HEK293 (cell line): ENCODE measurements at regions not wholly inside any gene's neighbourhood (a gene's known extent, or its start where the extent isn't known, plus 50 kb on each side); places are given as distances from the start of the nearest gene placed in this dataset.

Experiments used
- CTCF ChIA-PET: fragments of 350-600 bp; formaldehyde crosslinking; extraction: SDS; loops from one replicate; lab custom pipeline; 2021; ENCODE audit warnings: antibody characterized with exemption; lab: Yijun Ruan, JAX
- POLR2A ChIA-PET: fragments of 300-600 bp; formaldehyde crosslinking; extraction: SDS; loops from one replicate; lab custom pipeline; 2020; ENCODE audit warnings: antibody characterized with exemption, inconsistent platforms; lab: Yijun Ruan, JAX
- H3K27ac ChIP-seq: fragments of 200-500 bp; sonication (Bioruptor generic); 2 replicates; pipeline ENCODE4 v1.5.1; 2014; ENCODE audit warnings: low read depth, low read length, control low read depth, inconsistent platforms; ENCODE audit errors: extremely low read depth
- H3K36me3 ChIP-seq, 2 experiments: fragments of 200-500 bp in 1 of 2; sonication (Bioruptor generic) in 1 of 2; 1 replicate in 1 of 2; 2 replicates in 1 of 2; pipeline ENCODE4 v1.5.1; 2014 to 2017; ENCODE audit warnings: inconsistent platforms in 2 of 2, low read length in 2 of 2; ENCODE audit not compliant: control insufficient read depth in 2 of 2, insufficient read depth in 1 of 2
- H3K4me1 ChIP-seq: fragments of 200-500 bp; sonication (Bioruptor generic); 2 replicates; pipeline ENCODE4 v1.5.1; 2014; ENCODE audit warnings: mild to moderate bottlenecking, low read length, inconsistent platforms; ENCODE audit not compliant: control insufficient read depth, insufficient read depth
- H3K4me3 ChIP-seq: 2 replicates; pipeline ENCODE4 v1.5.1; 2011; ENCODE audit warnings: low read depth, mild to moderate bottlenecking, control low read depth, low read length, moderate library complexity
- H3K9me3 ChIP-seq: fragments of 200-500 bp; sonication (Bioruptor generic); 2 replicates; pipeline ENCODE4 v1.5.1; 2014; ENCODE audit warnings: low read depth, low read length, inconsistent platforms; ENCODE audit not compliant: control insufficient read depth, insufficient read depth
- BCL11B ChIP-seq: fragments of 450-650 bp; formaldehyde crosslinking; IDR thresholded peaks from 2 replicates; pipeline ENCODE4 v1.5.1; 2016; ENCODE audit warnings: low read depth, missing biosample characterization, missing genetic modification characterization
- EGR2 ChIP-seq: fragments of 450-650 bp; formaldehyde crosslinking; IDR thresholded peaks from 2 replicates; pipeline ENCODE4 v1.5.1; 2016; ENCODE audit warnings: low read depth, missing biosample characterization, missing genetic modification characterization
- GLIS2 ChIP-seq: fragments of 450-650 bp; formaldehyde crosslinking; IDR thresholded peaks from 2 replicates; pipeline ENCODE4 v1.5.1; 2016; ENCODE audit warnings: missing biosample characterization, missing genetic modification characterization
- OSR2 ChIP-seq: fragments of 450-650 bp; formaldehyde crosslinking; IDR thresholded peaks from 2 replicates; pipeline ENCODE4 v1.5.1; 2016; ENCODE audit warnings: missing biosample characterization, missing genetic modification characterization
- REST ChIP-seq: fragments of 450-650 bp; formaldehyde crosslinking; IDR thresholded peaks from 2 replicates; pipeline ENCODE4 v1.5.1; 2016; ENCODE audit warnings: missing biosample characterization, missing genetic modification characterization
- WT1 ChIP-seq: fragments of 450-650 bp; formaldehyde crosslinking; IDR thresholded peaks from 2 replicates; pipeline ENCODE4 v1.5.1; 2016; ENCODE audit warnings: missing biosample characterization, missing genetic modification characterization
- ZBTB8A ChIP-seq: fragments of 450-650 bp; formaldehyde crosslinking; IDR thresholded peaks from 2 replicates; pipeline ENCODE4 v1.5.1; 2016; ENCODE audit warnings: missing biosample characterization, missing genetic modification characterization
- ZNF16 ChIP-seq: fragments of 450-650 bp; formaldehyde crosslinking; IDR thresholded peaks from 2 replicates; pipeline ENCODE4 v1.5.1; 2016; ENCODE audit warnings: low read depth, missing biosample characterization, missing genetic modification characterization
- ZNF24 ChIP-seq: fragments of 450-650 bp; formaldehyde crosslinking; IDR thresholded peaks from 2 replicates; pipeline ENCODE4 v1.5.1; 2016; ENCODE audit warnings: missing biosample characterization, missing genetic modification characterization
- ZNF549 ChIP-seq: fragments of 450-650 bp; IDR thresholded peaks from 2 replicates; pipeline ENCODE4 v1.5.1; 2018; ENCODE audit warnings: missing biosample characterization, missing genetic modification characterization, mild to moderate bottlenecking, inconsistent platforms, moderate library complexity
- ZNF677 ChIP-seq: fragments of 450-650 bp; IDR thresholded peaks from 2 replicates; pipeline ENCODE4 v1.5.0; 2018; ENCODE audit warnings: missing biosample characterization, mild to moderate bottlenecking, missing genetic modification characterization, moderate library complexity
- ZNF692 ChIP-seq: fragments of 450-650 bp; formaldehyde crosslinking; IDR thresholded peaks from 2 replicates; pipeline ENCODE4 v1.5.1; 2016; ENCODE audit warnings: missing biosample characterization, missing genetic modification characterization
- ZNF707 ChIP-seq: fragments of 450-650 bp; formaldehyde crosslinking; IDR thresholded peaks from 2 replicates; pipeline ENCODE4 v1.5.1; 2016; ENCODE audit warnings: missing biosample characterization, missing genetic modification characterization
- ZNF791 ChIP-seq: fragments of 450-650 bp; formaldehyde crosslinking; IDR thresholded peaks from 2 replicates; pipeline ENCODE4 v1.5.1; 2016; ENCODE audit warnings: missing biosample characterization, missing genetic modification characterization
- ZNF830 ChIP-seq: fragments of 450-650 bp; IDR thresholded peaks from 2 replicates; pipeline ENCODE4 v1.5.0; 2018; ENCODE audit warnings: missing biosample characterization, missing genetic modification characterization, low read depth, mild to moderate bottlenecking, moderate library complexity
- TF ChIP-seq, protein P1 (sequence below): fragments of 450-650 bp; formaldehyde crosslinking; conservative IDR thresholded peaks from 2 replicates; pipeline ENCODE4 v1.5.1; 2016; ENCODE audit warnings: low read depth, missing biosample characterization, missing genetic modification characterization

GRCh38 chr4:62271107-62271506, 1071.0 kb downstream of the ADGRL3 start:
- H3K4me1 ChIP-seq: no peaks in the 10 kb centered on the region
- no peaks in the 10 kb centered on the region for H3K36me3 ChIP-seq
- no peak overlapping the region for H3K4me3 ChIP-seq
- POLR2A ChIA-PET: no interaction called here
- no peak for TF ChIP-seq REST (tag by site-specific recombination)
- CTCF ChIA-PET: no interaction called here
- H3K9me3 ChIP-seq: no peaks in the 10 kb centered on the region
- no peak overlapping the region for H3K27ac ChIP-seq

DNA sequence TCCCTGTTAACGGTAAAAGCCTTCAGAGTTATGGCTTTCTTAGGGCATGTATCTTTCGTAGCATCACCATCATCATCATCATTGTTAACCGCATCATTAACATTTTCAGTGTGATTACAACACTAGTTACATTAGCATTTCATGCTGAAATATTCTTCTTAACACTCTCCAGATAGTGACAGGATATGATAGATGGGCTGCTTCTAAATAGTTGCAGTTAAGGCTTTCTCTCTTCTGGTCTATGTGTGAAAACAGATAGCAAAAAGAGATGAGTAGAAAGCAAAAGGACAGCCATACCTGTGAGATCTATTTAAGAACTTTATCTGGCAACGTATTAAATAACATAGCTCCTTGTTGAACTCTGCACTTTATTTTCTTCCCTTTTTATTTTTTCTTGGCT, 1069.8 kb downstream of the ADGRL3 start:
- Histone ChIP-seq H3K36me3 (no peaks in the 10 kb centered on the region), H3K9me3 (no peaks in the 10 kb centered on the region), H3K4me1 (no peaks in the 10 kb centered on the region), H3K27ac (no peak overlapping the region), H3K4me3 (no peak overlapping the region)
- ChIA-PET CTCF (no interaction called here), POLR2A (no interaction called here)
- TF ChIP-seq ZBTB8A (tag by site-specific recombination): no peak
- no peak for TF ChIP-seq GLIS2 (tag by site-specific recombination)
- TF ChIP-seq ZNF16 (tag by site-specific recombination): no peak
- TF ChIP-seq ZNF830 (tag by site-specific recombination): no peak
- no peak for TF ChIP-seq WT1 (tag by site-specific recombination)
- TF ChIP-seq, protein P1, sequence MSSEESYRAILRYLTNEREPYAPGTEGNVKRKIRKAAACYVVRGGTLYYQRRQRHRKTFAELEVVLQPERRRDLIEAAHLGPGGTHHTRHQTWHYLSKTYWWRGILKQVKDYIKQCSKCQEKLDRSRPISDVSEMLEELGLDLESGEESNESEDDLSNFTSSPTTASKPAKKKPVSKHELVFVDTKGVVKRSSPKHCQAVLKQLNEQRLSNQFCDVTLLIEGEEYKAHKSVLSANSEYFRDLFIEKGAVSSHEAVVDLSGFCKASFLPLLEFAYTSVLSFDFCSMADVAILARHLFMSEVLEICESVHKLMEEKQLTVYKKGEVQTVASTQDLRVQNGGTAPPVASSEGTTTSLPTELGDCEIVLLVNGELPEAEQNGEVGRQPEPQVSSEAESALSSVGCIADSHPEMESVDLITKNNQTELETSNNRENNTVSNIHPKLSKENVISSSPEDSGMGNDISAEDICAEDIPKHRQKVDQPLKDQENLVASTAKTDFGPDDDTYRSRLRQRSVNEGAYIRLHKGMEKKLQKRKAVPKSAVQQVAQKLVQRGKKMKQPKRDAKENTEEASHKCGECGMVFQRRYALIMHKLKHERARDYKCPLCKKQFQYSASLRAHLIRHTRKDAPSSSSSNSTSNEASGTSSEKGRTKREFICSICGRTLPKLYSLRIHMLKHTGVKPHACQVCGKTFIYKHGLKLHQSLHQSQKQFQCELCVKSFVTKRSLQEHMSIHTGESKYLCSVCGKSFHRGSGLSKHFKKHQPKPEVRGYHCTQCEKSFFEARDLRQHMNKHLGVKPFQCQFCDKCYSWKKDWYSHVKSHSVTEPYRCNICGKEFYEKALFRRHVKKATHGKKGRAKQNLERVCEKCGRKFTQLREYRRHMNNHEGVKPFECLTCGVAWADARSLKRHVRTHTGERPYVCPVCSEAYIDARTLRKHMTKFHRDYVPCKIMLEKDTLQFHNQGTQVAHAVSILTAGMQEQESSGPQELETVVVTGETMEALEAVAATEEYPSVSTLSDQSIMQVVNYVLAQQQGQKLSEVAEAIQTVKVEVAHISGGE (tag by site-specific recombination): no peak
- TF ChIP-seq BCL11B: no peak
- TF ChIP-seq ZNF791 (tag by site-specific recombination): no peak
- TF ChIP-seq ZNF549: no peak
- no peak for TF ChIP-seq ZNF24
- TF ChIP-seq OSR2 (tag by site-specific recombination): no peak
- TF ChIP-seq ZNF692: no peak
- no peak for TF ChIP-seq ZNF677 (tag by site-specific recombination)
- TF ChIP-seq EGR2 (tag by site-specific recombination): no peak
- no peak for TF ChIP-seq ZNF707 (tag by site-specific recombination)
